ENCODE measurements at regions not wholly inside any gene's neighbourhood (a gene's known extent, or its start where the extent isn't known, plus 50 kb on each side); places are given as distances from the start of the nearest gene placed in this dataset.

- TF ChIP-seq POLR2A (IDR thresholded peaks at IDR 0.05; ENCODE audit: extremely low read depth, insufficient read length), result no peak
- TF ChIP-seq, protein P1, sequence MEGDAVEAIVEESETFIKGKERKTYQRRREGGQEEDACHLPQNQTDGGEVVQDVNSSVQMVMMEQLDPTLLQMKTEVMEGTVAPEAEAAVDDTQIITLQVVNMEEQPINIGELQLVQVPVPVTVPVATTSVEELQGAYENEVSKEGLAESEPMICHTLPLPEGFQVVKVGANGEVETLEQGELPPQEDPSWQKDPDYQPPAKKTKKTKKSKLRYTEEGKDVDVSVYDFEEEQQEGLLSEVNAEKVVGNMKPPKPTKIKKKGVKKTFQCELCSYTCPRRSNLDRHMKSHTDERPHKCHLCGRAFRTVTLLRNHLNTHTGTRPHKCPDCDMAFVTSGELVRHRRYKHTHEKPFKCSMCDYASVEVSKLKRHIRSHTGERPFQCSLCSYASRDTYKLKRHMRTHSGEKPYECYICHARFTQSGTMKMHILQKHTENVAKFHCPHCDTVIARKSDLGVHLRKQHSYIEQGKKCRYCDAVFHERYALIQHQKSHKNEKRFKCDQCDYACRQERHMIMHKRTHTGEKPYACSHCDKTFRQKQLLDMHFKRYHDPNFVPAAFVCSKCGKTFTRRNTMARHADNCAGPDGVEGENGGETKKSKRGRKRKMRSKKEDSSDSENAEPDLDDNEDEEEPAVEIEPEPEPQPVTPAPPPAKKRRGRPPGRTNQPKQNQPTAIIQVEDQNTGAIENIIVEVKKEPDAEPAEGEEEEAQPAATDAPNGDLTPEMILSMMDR (IDR thresholded peaks at IDR 0.05; ENCODE audit: low read depth, low read length), result no peak
- TF ChIP-seq MAX (IDR thresholded peaks at IDR 0.05; ENCODE audit: low read depth, low read length), result no peak
Observed at GRCh38 chr3:72679540-72680198, 168.6 kb downstream of the SHQ1 start.
